Activated naive CD8-positive, alpha-beta T cell treated with anti-CD3 and anti-CD28 coated beads, Interleukin-2, amount 50 U/mL, for 24 hours (primary cell): ENCODE measurements at regions not wholly inside any gene's neighbourhood (a gene's known extent, or its start where the extent isn't known, plus 50 kb on each side); places are given as distances from the start of the nearest gene placed in this dataset.
"Not testable (repeated sequence)": the region's sequence is repeated elsewhere in the genome, so short reads cannot be mapped to it uniquely, and the experiment has no call there.

Source experiments
- ATAC-seq: fragments of 150-1000 bp; cut with Tn5 transposase; one replicate; pipeline ENCODE4 v1.10.0; 2021
- DNase-seq: peaks from one replicate; pipeline ENCODE4 v3.0.0; 2021
- H3K27ac Mint-ChIP-seq: one replicate; pipeline ENCODE4 v1.8.0; 2021; ENCODE audit warnings: mild to moderate bottlenecking, mixed read lengths
- H3K27me3 Mint-ChIP-seq: one replicate; pipeline ENCODE4 v1.8.0; 2021; ENCODE audit warnings: mixed read lengths
- H3K36me3 Mint-ChIP-seq: one replicate; pipeline ENCODE4 v1.8.0; 2021; ENCODE audit warnings: low read depth, mixed read lengths
- H3K4me1 Mint-ChIP-seq: one replicate; pipeline ENCODE4 v1.8.0; 2021; ENCODE audit warnings: mixed read lengths
- H3K4me3 Mint-ChIP-seq: one replicate; pipeline ENCODE4 v1.8.0; 2021; ENCODE audit warnings: mild to moderate bottlenecking, moderate library complexity, mixed read lengths
- H3K9me3 Mint-ChIP-seq: one replicate; pipeline ENCODE4 v1.8.0; 2021; ENCODE audit warnings: mixed read lengths

DNA sequence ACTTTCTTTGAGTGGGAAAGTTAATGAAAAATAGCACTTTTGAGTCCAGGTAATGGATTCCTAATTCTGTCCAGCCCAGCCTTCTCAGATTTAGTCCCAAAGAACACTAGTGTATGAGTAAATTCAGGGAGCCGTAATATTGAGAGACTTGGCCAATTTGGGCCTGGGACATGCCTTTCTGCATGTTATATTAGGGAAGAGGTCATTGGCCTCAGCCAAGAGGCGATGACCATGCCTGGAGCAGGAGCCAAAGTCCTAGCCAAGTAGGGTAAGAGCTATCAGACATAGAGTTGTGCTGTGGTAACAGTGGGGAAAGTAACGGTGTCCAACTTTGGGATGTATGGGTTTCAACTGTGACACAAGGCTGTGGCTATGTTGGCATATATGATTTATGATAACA is 336.5 kb upstream of the ZNF804A start:
- no peaks in the 10 kb centered on the region for H3K4me1 Mint-ChIP-seq
- H3K36me3 Mint-ChIP-seq: no peaks in the 10 kb centered on the region
- no peaks in the 10 kb centered on the region for H3K27me3 Mint-ChIP-seq
- no peak for DNase-seq
- peaks cover 5% of the 10 kb centered on the region for H3K9me3 Mint-ChIP-seq
- H3K27ac Mint-ChIP-seq: no peak overlapping the region
- no peak for ATAC-seq
- no peak overlapping the region for H3K4me3 Mint-ChIP-seq

GRCh38 chr2:184268900-184269477 is 329.3 kb upstream of the ZNF804A start:
- ATAC-seq (no peak), DNase-seq (no peak)
- Mint-ChIP-seq H3K27ac (no peak overlapping the region), H3K36me3 (no peaks in the 10 kb centered on the region), H3K9me3 (no peaks in the 10 kb centered on the region), H3K4me3 (no peak overlapping the region), H3K27me3 (no peaks in the 10 kb centered on the region), H3K4me1 (no peaks in the 10 kb centered on the region)

DNA sequence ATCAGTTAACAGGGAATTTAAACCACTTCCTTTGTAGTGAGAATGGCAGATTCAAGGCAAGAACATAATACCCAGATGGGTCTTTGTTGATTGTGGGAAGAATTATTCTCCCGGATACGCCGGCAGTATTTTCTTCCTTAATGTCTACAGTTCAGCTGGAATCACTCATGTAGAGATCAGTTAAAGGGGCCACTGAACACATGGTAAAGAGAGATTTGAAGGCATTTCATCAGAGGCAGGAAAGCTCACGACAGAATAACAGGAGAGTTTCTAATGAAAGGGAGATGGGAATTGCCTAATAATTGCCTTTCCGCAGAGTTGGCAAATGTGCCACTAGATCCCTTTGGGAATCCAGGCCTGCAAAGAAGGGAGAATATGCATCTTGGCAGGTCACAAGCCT is 327.7 kb upstream of the ZNF804A start:
- Mint-ChIP-seq H3K36me3 (no peaks in the 10 kb centered on the region), H3K9me3 (no peaks in the 10 kb centered on the region), H3K27me3 (no peaks in the 10 kb centered on the region), H3K4me3 (no peak overlapping the region), H3K4me1 (no peaks in the 10 kb centered on the region), H3K27ac (no peak overlapping the region)
- no peak for DNase-seq
- ATAC-seq: no peak

GRCh38 chr2:184272056-184272455 is 326.3 kb upstream of the ZNF804A start:
- Mint-ChIP-seq H3K36me3 (no peaks in the 10 kb centered on the region), H3K27me3 (no peaks in the 10 kb centered on the region), H3K4me1 (no peaks in the 10 kb centered on the region), H3K9me3 (no peaks in the 10 kb centered on the region), H3K27ac (no peak overlapping the region), H3K4me3 (no peak overlapping the region)
- DNase-seq (no peak), ATAC-seq (no peak)

DNA sequence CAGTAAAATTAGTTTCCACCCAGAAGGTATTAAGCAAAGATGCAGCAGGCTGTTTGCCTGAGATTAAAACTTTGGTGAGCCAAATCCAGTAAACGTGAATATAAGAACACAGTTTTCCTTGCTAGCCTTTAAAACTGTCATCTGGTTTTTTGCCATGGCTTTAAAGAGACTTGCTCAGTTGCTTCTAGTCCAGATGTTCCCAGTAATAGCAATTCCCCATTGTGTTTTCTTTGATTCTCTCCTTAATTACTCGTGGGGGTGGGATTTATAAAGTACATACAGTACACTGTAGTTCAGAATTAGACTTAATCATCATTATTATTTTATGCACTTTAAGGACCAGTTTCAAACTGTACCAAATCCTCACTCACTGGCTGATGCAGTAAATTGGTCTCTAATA is 303.5 kb upstream of the ZNF804A start:
- peaks cover 6% of the 10 kb centered on the region for H3K9me3 Mint-ChIP-seq
- DNase-seq (no peak), ATAC-seq (no peak)
- no peak overlapping the region for H3K4me3 Mint-ChIP-seq
- H3K27me3 Mint-ChIP-seq: no peaks in the 10 kb centered on the region
- no peak overlapping the region for H3K27ac Mint-ChIP-seq
- no peaks in the 10 kb centered on the region for H3K4me1 Mint-ChIP-seq
- H3K36me3 Mint-ChIP-seq: no peaks in the 10 kb centered on the region

DNA sequence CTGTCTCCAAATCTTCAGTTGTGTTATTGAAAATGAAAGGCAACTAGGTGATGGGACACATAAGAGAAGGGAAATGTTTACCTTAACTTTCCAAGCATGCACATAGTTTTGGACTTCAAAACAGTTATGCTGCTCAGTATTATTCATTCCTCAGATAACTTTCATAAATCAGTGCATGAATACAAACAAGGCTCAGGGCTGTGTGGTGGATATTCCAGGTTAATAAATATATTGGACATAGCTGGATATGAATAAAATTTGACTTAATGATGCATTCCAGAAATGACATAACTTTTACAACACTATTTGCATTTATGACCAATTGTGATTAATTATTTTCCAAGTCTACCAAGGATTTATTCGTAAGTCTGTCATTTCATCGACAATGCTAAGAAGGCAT is 301.2 kb upstream of the ZNF804A start:
- no peak overlapping the region for H3K4me3 Mint-ChIP-seq
- peaks cover 9% of the 10 kb centered on the region for H3K9me3 Mint-ChIP-seq
- no peaks in the 10 kb centered on the region for H3K36me3 Mint-ChIP-seq

GRCh38 chr2:184302506-184302905 is 295.8 kb upstream of the ZNF804A start:
- Mint-ChIP-seq H3K27me3 (no peaks in the 10 kb centered on the region), H3K4me3 (no peak overlapping the region), H3K9me3 (peaks cover 3% of the 10 kb centered on the region), H3K4me1 (no peaks in the 10 kb centered on the region), H3K36me3 (no peaks in the 10 kb centered on the region), H3K27ac (no peak overlapping the region)
- DNase-seq (no peak), ATAC-seq (no peak)

More for the DNA sequence above, 301.2 kb upstream of the ZNF804A start:
- H3K27ac Mint-ChIP-seq: no peak overlapping the region
- H3K27me3 Mint-ChIP-seq: no peaks in the 10 kb centered on the region
- ATAC-seq (no peak), DNase-seq (no peak)
- H3K4me1 Mint-ChIP-seq: no peaks in the 10 kb centered on the region

DNA sequence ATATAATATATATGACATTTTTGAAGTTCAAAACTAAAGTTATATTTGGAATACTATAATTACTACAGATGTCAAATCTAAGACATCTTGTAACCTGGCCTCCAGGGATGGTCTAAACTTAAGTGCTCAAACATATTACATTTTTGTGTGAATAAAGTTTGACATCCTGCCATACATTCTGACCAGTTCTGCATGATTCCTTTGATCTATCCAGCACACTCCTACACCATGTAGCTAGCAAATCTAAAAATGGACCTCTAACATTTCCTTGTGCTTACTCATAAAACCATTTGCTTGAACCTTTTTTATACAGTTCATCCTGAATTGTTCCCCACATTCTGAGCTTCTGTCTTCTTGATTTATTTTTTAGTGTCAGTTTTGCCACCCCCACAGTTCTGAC is 294.3 kb upstream of the ZNF804A start:
- Mint-ChIP-seq H3K27ac (no peak overlapping the region), H3K27me3 (no peaks in the 10 kb centered on the region), H3K4me1 (no peaks in the 10 kb centered on the region), H3K9me3 (peaks cover 7% of the 10 kb centered on the region), H3K36me3 (no peaks in the 10 kb centered on the region), H3K4me3 (no peak overlapping the region)
- ATAC-seq (no peak), DNase-seq (no peak)

DNA sequence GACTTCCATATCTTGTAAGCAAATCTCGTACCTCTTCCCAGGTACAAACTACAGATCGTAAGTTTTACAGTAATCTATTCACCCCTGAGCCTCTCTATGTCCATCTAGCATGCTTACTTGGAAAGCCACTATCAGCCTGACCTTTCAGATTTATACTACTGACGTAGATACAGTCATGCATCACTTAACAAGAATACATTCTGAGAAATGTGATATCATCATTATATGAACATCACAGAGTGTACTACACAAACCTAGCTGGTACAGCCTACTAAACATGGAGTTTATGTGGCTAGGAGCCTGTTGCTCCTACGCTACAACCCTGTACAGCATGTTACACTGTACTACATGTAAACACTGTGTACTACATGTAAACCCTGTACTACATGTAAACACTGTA is 293.2 kb upstream of the ZNF804A start:
- H3K36me3 Mint-ChIP-seq: no peaks in the 10 kb centered on the region

GRCh38 chr2:184308706-184309105 is 289.6 kb upstream of the ZNF804A start:
- H3K4me1 Mint-ChIP-seq: no peaks in the 10 kb centered on the region
- peaks cover 4% of the 10 kb centered on the region for H3K9me3 Mint-ChIP-seq
- H3K4me3 Mint-ChIP-seq: no peak overlapping the region
- DNase-seq (no peak), ATAC-seq (no peak)
- H3K36me3 Mint-ChIP-seq: no peaks in the 10 kb centered on the region
- H3K27me3 Mint-ChIP-seq: no peaks in the 10 kb centered on the region
- no peak overlapping the region for H3K27ac Mint-ChIP-seq

More for the DNA sequence above, 293.2 kb upstream of the ZNF804A start:
- H3K27ac Mint-ChIP-seq: no peak overlapping the region
- H3K27me3 Mint-ChIP-seq: no peaks in the 10 kb centered on the region
- H3K4me3 Mint-ChIP-seq: no peak overlapping the region
- H3K9me3 Mint-ChIP-seq: peaks cover 7% of the 10 kb centered on the region
- ATAC-seq: no peak
- no peaks in the 10 kb centered on the region for H3K4me1 Mint-ChIP-seq
- no peak for DNase-seq

- ATAC-seq: no peak
- no peak overlapping the region for H3K27ac Mint-ChIP-seq
- H3K9me3 Mint-ChIP-seq: peaks cover 4% of the 10 kb centered on the region
- no peak for DNase-seq
- no peak overlapping the region for H3K4me3 Mint-ChIP-seq
- no peaks in the 10 kb centered on the region for H3K27me3 Mint-ChIP-seq
- H3K4me1 Mint-ChIP-seq: no peaks in the 10 kb centered on the region
- no peaks in the 10 kb centered on the region for H3K36me3 Mint-ChIP-seq
These were observed 285.4 kb upstream of the ZNF804A start for GRCh38 chr2:184312970-184313369.

DNA sequence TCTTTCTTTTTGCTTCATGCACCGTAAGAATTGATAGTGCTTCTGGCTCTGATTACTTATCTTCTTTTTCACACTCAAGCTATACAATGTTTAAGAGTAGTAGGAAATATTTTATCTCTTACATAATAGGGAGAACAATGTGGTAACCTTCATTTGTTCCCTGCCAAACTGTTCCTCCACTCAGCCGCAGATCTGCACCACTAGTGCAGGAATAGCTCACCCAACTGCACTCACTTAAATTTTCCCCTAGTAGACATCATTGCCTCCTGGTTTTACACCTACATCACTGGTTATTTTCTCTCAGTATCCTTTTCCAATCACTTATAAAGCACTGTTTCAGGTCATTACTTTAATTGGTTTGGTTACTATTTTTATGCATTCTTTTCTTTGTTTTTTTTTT is 283.5 kb upstream of the ZNF804A start:
- ATAC-seq (no peak), DNase-seq (no peak)
- H3K27ac Mint-ChIP-seq: no peak overlapping the region
- no peaks in the 10 kb centered on the region for H3K9me3 Mint-ChIP-seq
- H3K36me3 Mint-ChIP-seq: no peaks in the 10 kb centered on the region
- no peaks in the 10 kb centered on the region for H3K27me3 Mint-ChIP-seq
- H3K4me1 Mint-ChIP-seq: no peaks in the 10 kb centered on the region
- H3K4me3 Mint-ChIP-seq: no peak overlapping the region

- no peak overlapping the region for H3K27ac Mint-ChIP-seq
- no peaks in the 10 kb centered on the region for H3K36me3 Mint-ChIP-seq
- H3K9me3 Mint-ChIP-seq: no peaks in the 10 kb centered on the region
- no peaks in the 10 kb centered on the region for H3K27me3 Mint-ChIP-seq
- no peak for DNase-seq
- no peak overlapping the region for H3K4me3 Mint-ChIP-seq
- H3K4me1 Mint-ChIP-seq: no peaks in the 10 kb centered on the region
- ATAC-seq: no peak
These were observed 281.4 kb upstream of the ZNF804A start for GRCh38 chr2:184316921-184317320.

DNA sequence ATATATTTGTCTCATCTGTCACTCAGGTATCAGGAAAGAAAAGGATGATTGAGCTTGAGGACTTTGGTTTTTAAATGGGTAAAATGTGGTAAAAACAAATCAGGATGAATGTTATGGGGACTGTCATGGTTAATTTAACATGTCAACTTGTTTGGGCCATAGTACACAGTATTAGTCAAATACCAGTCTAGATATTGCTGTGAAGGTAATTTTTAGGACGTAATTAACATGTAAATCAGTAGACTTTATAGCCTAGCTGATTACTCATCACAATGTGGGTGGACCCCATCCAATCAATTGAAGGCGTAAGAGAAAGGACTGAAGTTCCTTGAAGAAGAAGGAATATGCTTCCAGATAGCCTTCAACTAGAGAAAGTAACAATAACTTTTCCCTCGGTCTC is 275.7 kb upstream of the ZNF804A start:
- DNase-seq: no peak

GRCh38 chr2:184326066-184326465 is 272.3 kb upstream of the ZNF804A start:
- no peak overlapping the region for H3K27ac Mint-ChIP-seq
- no peaks in the 10 kb centered on the region for H3K9me3 Mint-ChIP-seq
- no peaks in the 10 kb centered on the region for H3K27me3 Mint-ChIP-seq
- ATAC-seq: no peak
- no peaks in the 10 kb centered on the region for H3K36me3 Mint-ChIP-seq
- DNase-seq: no peak
- H3K4me1 Mint-ChIP-seq: no peaks in the 10 kb centered on the region
- no peak overlapping the region for H3K4me3 Mint-ChIP-seq

More for the DNA sequence above, 275.7 kb upstream of the ZNF804A start:
- Mint-ChIP-seq H3K36me3 (no peaks in the 10 kb centered on the region), H3K27me3 (no peaks in the 10 kb centered on the region), H3K9me3 (no peaks in the 10 kb centered on the region), H3K4me1 (no peaks in the 10 kb centered on the region), H3K27ac (no peak overlapping the region), H3K4me3 (no peak overlapping the region)
- no peak for ATAC-seq

GRCh38 chr2:184327805-184328204 is 270.5 kb upstream of the ZNF804A start:
- DNase-seq, H3K27ac Mint-ChIP-seq, H3K4me1 Mint-ChIP-seq, H3K9me3 Mint-ChIP-seq, H3K27me3 Mint-ChIP-seq, H3K36me3 Mint-ChIP-seq, ATAC-seq, H3K4me3 Mint-ChIP-seq: not testable (repeated sequence)
